ENCODE measurements at regions not wholly inside any gene's neighbourhood (a gene's known extent, or its start where the extent isn't known, plus 50 kb on each side); places are given as distances from the start of the nearest gene placed in this dataset.

GRCh38 chr4:75343333-75343732, 170.9 kb downstream of the RCHY1 start:
- TF ChIP-seq KLF9 (CRISPR knock-in tag; IDR thresholded peaks at IDR 0.05; ENCODE audit: low read depth) (no peak), MAFK (conservative IDR thresholded peaks at IDR 0.05 in 1 of 2, IDR thresholded peaks at IDR 0.05 in 1 of 2; ENCODE audit: low read length in 2 of 2) (no peak), JARID2 (CRISPR knock-in tag; IDR thresholded peaks at IDR 0.05; ENCODE audit: insufficient replicate concordance) (no peak), POLR2A (IDR thresholded peaks at IDR 0.05; ENCODE audit: insufficient read depth in 1 of 2, low read depth in 2 of 2, low read length in 2 of 2) (no peak), FOXK2 (IDR thresholded peaks at IDR 0.05) (no peak), CAMTA2 (CRISPR knock-in tag; IDR thresholded peaks at IDR 0.05; ENCODE audit: borderline replicate concordance) (no peak), MTA3 (CRISPR knock-in tag; IDR thresholded peaks at IDR 0.05) (no peak), MAZ (IDR thresholded peaks at IDR 0.05; ENCODE audit: borderline replicate concordance, low read depth, low read length) (no peak), MAZ (CRISPR knock-in tag; IDR thresholded peaks at IDR 0.05; ENCODE audit: low read depth) (no peak), CREM (IDR thresholded peaks at IDR 0.05) (no peak), CREM (CRISPR knock-in tag; IDR thresholded peaks at IDR 0.05) (no peak), CTCF (CRISPR knock-in tag; IDR thresholded peaks at IDR 0.05) (no peak), AKAP8 (CRISPR knock-in tag; IDR thresholded peaks at IDR 0.05) (no peak), ZBTB49 (CRISPR knock-in tag; IDR thresholded peaks at IDR 0.05; ENCODE audit: borderline replicate concordance) (no peak), HMG20A (CRISPR knock-in tag; IDR thresholded peaks at IDR 0.05; ENCODE audit: borderline replicate concordance) (no peak)
